ENCODE measurements at regions not wholly inside any gene's neighbourhood (a gene's known extent, or its start where the extent isn't known, plus 50 kb on each side); places are given as distances from the start of the nearest gene placed in this dataset.

GRCh38 chr4:104693601-104694201 is 199.0 kb upstream of the CXXC4 start:
- no peak for ATAC-seq
- ChIA-PET CTCF (interaction anchor here (1.3 kb wide), 1 partner anchor 166 kb away, joined by 3 read pairs; no protein-coding TSS in a partner anchor), POLR2A (no interaction called here)
- FAIRE-seq = no peak
- Histone ChIP-seq H3K4me2 (no peak overlapping the region), H3K27ac (no peak overlapping the region), H3K4me3 (no peak overlapping the region), H3K4me1 (no peaks in the 10 kb centered on the region), H3K9me3 (no peaks in the 10 kb centered on the region)
- peak in 1 of 2 experiments; percentile 23 for DNase-seq (ENCODE audit: low read depth in 1 of 2, low spot score in 1 of 2)
- 19% methylated on average over 5 of the region's 5 CpGs for WGBS (ENCODE audit: missing lambda C conversion rate)
- TF ChIP-seq KDM1A (IDR thresholded peaks at IDR 0.05; ENCODE audit: low read depth) (no peak), CTCF (IDR thresholded peaks at IDR 0.05) (peak; percentile 38), SMC3 (IDR thresholded peaks at IDR 0.05) (peak; percentile 32; the same call in 2 of the 3 replicates), NFE2L2 (conservative IDR thresholded peaks at IDR 0.05; ENCODE audit: low read length) (no peak), RAD21 (conservative IDR thresholded peaks at IDR 0.05 in 1 of 2, IDR thresholded peaks at IDR 0.05 in 1 of 2) (peak; percentile 30 to 45; a peak in 3 of 5 replicates)

GRCh38 chr4:104716584-104716983 is 221.9 kb upstream of the CXXC4 start:
- FAIRE-seq (no peak), ATAC-seq (no peak), DNase-seq (ENCODE audit: low read depth in 1 of 2, low spot score in 1 of 2) (no peak)
- POLR2A ChIA-PET = no interaction called here
- no peak overlapping the region for H3K27ac ChIP-seq
- H3K4me3 ChIP-seq = no peak overlapping the region
- WGBS (ENCODE audit: missing lambda C conversion rate) = 6% methylated on average over 2 of the region's 2 CpGs
- CTCF ChIA-PET = no interaction called here
- H3K4me2 ChIP-seq = no peak overlapping the region
- H3K9me3 ChIP-seq = no peaks in the 10 kb centered on the region
- TF ChIP-seq BHLHE40 (IDR thresholded peaks at IDR 0.05; ENCODE audit: low read depth, low read length) (no peak), RAD21 (conservative IDR thresholded peaks at IDR 0.05 in 1 of 2, IDR thresholded peaks at IDR 0.05 in 1 of 2) (no peak), ZSCAN20 (CRISPR knock-in tag; IDR thresholded peaks at IDR 0.05) (no peak), CHD2 (IDR thresholded peaks at IDR 0.05; ENCODE audit: low read length, partially characterized antibody) (no peak), NR3C1 (IDR thresholded peaks at IDR 0.05) (no peak), REST (IDR thresholded peaks at IDR 0.05) (no peak), E2F6 (IDR thresholded peaks at IDR 0.05; ENCODE audit: borderline replicate concordance, low read depth) (no peak), ZNF302 (CRISPR knock-in tag; IDR thresholded peaks at IDR 0.05) (no peak), HOXA7 (CRISPR knock-in tag; IDR thresholded peaks at IDR 0.05) (no peak), TFCP2L1 (CRISPR knock-in tag; IDR thresholded peaks at IDR 0.05) (no peak), ZC3H11A (IDR thresholded peaks at IDR 0.05) (no peak), EP300 (IDR thresholded peaks at IDR 0.05) (no peak), ATOH8 (CRISPR knock-in tag; IDR thresholded peaks at IDR 0.05; ENCODE audit: low read depth) (no peak), GATA3 (IDR thresholded peaks at IDR 0.05; ENCODE audit: borderline replicate concordance) (no peak), EHF (CRISPR knock-in tag; IDR thresholded peaks at IDR 0.05) (no peak), JUN (IDR thresholded peaks at IDR 0.05) (no peak), CBX8 (IDR thresholded peaks at IDR 0.05) (no peak), TP53 (CRISPR knock-in tag; IDR thresholded peaks at IDR 0.05) (no peak), USF2 (IDR thresholded peaks at IDR 0.05) (no peak), MYC (IDR thresholded peaks at IDR 0.05; ENCODE audit: borderline replicate concordance, low read length) (no peak)
- H3K4me1 ChIP-seq = no peaks in the 10 kb centered on the region

Measured in A549 (cell line).